Kidney (tissue), 13 donors: ENCODE measurements at regions not wholly inside any gene's neighbourhood (a gene's known extent, or its start where the extent isn't known, plus 50 kb on each side); places are given as distances from the start of the nearest gene placed in this dataset.

ENCODE experiments used
- DNase-seq, 5 donors: peaks; one replicate each; pipeline ENCODE4 v3.0.0-alpha.2; 2013 to 2020
- FAIRE-seq: peaks from 2 replicates; lab custom pipeline; 2012; peaks lifted over from hg19 to GRCh38; lab: Jason Lieb, UNC
- H3K27ac ChIP-seq, 2 donors: one replicate each; pipeline ENCODE4 v1.7.0; 2013; ENCODE audit warnings: low read depth in 2 of 2, low read length in 2 of 2, inconsistent platforms in 1 of 2
- H3K27me3 ChIP-seq: one replicate; pipeline ENCODE4 v1.7.1; 2013; ENCODE audit warnings: low read length, inconsistent platforms; ENCODE audit not compliant: control insufficient read depth, insufficient read depth
- H3K36me3 ChIP-seq, 3 donors: one replicate each; pipeline versions ENCODE4 v1.7.0 to v1.7.1; 2013; ENCODE audit warnings: low read length in 3 of 3, control low read depth in 1 of 3, inconsistent platforms in 1 of 3; ENCODE audit not compliant: insufficient read depth in 3 of 3, control insufficient read depth in 2 of 3
- H3K4me1 ChIP-seq, 3 donors: one replicate each; pipeline versions ENCODE4 v1.7.0 to v1.7.1; 2013; ENCODE audit warnings: low read length in 3 of 3, inconsistent platforms in 1 of 3, low read depth in 1 of 3; ENCODE audit not compliant: control insufficient read depth in 2 of 3, insufficient read depth in 2 of 3
- H3K4me3 ChIP-seq, 3 donors: one replicate each; pipeline versions ENCODE4 v1.7.0 to v1.8.1; 2013; ENCODE audit warnings: low read length in 3 of 3, control low read depth in 1 of 3, inconsistent platforms in 1 of 3
- H3K9ac ChIP-seq, 3 donors: one replicate each; pipeline versions ENCODE4 v1.7.0 to v1.7.1; 2013; ENCODE audit warnings: low read length in 3 of 3, control low read depth in 1 of 3, inconsistent platforms in 1 of 3
- H3K9me3 ChIP-seq, 3 donors: one replicate each; pipeline versions ENCODE4 v1.7.0 to v1.7.1; 2013; ENCODE audit warnings: low read length in 3 of 3, control low read depth in 1 of 3, inconsistent platforms in 1 of 3; ENCODE audit not compliant: control insufficient read depth in 2 of 3, insufficient read depth in 1 of 3
- CTCF ChIP-seq: IDR thresholded peaks from 3 replicates; pipeline ENCODE4 v1.5.1; 2012; ENCODE audit warnings: mild to moderate bottlenecking, moderate library complexity, borderline replicate concordance; ENCODE audit not compliant: insufficient read depth; ENCODE audit errors: extremely low read depth
- intact Hi-C: fragments of 100-400 bp; cut with DNase I; formaldehyde crosslinking; loops from one replicate; pipeline ENCODE4 v1.11.1; 2022
- donor health status: control.
- donor health status: control.
- donor health status: control.
- donor health status: control.
- donor health status: control.
- donor health status: DM: yes; HTN: yes; CAD: no.
- donor health status: Normal renal cell carcinoma (clear cell type).

DNA sequence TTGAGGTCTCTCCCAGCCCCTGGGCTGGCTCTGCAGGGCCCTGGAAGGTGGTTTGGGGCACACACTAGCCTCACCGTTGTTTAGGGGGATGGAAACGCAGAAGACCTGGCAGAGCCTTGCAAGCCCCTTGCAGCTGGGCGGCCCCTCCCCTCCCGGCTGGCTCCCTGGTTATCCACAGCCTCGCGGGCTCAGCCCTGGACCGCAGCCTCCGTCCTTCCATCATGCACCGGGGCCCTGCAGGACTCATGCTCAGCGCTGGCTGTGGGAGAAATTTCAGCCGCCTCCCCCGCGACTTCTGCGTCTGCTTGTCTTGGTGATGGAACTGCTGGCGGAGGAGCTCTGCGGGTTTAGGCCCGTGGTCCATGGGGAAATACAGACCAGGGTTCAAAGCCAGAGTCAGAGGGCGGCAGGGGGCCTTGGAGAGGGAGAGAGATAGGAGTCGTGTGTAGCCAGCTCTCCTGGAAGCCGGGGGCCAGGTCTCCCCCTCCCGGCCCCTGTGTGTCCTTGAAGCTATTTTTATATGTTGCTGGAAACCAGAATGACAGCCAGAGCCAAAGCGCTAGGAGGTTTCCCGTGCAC lies 75.8 kb upstream of the IER5L start:
- Histone ChIP-seq H3K27me3 (no peaks in the 10 kb centered on the region), H3K36me3 (no peaks in the 10 kb centered on the region), H3K27ac (no peak overlapping the region), H3K4me1 (peaks cover 0 to 9% (median 0%) of the 10 kb centered on the region in 3 donors), H3K9ac (no peak overlapping the region), H3K4me3 (no peak overlapping the region), H3K9me3 (no peaks in the 10 kb centered on the region)
- TF ChIP-seq CTCF: no peak
- intact Hi-C loops: no loop called here
- FAIRE-seq: no peak
- DNase-seq: peak; percentile 75 to 89 (median 79)

- Histone ChIP-seq H3K9ac (no peak overlapping the region), H3K36me3 (no peaks in the 10 kb centered on the region), H3K27ac (no peak overlapping the region), H3K9me3 (no peaks in the 10 kb centered on the region), H3K4me3 (no peak overlapping the region), H3K27me3 (no peaks in the 10 kb centered on the region), H3K4me1 (peaks cover 0 to 4% (median 0%) of the 10 kb centered on the region in 3 donors)
- peak in 1 of 5 donors; percentile 47 for DNase-seq
- no peak for FAIRE-seq
- TF ChIP-seq CTCF: no peak
- intact Hi-C loops: no loop called here
Observed at GRCh38 chr9:129252937-129253802, 75.1 kb upstream of the IER5L start.

DNA sequence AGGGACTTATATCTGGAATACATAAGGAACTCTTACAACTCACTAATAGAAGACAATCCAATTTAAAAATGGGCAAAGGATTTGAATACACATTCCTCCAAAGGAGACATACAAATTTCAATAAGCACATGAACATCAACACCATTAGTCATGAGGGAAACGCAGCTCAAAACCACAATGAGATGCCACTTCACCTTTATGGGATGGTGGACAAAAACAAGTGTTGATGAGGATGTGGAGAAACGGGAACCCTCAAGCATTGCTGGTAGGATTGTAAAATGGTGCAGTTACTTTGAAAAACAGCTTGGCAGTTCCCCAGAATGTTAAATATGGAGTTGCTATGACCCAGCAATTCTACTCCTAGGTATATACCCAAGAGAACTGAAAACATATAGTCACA lies 72.7 kb upstream of the IER5L start:
- DNase-seq (no peak), FAIRE-seq (no peak)
- Histone ChIP-seq H3K27me3 (no peaks in the 10 kb centered on the region), H3K9me3 (no peaks in the 10 kb centered on the region), H3K4me1 (no peaks in the 10 kb centered on the region), H3K9ac (no peak overlapping the region), H3K4me3 (no peak overlapping the region), H3K36me3 (no peaks in the 10 kb centered on the region), H3K27ac (no peak overlapping the region)
- no peak for TF ChIP-seq CTCF
- intact Hi-C loops: no loop called here
